Right lung (tissue), 2 donors: ENCODE measurements at regions not wholly inside any gene's neighbourhood (a gene's known extent, or its start where the extent isn't known, plus 50 kb on each side); places are given as distances from the start of the nearest gene placed in this dataset.
"Not testable (repeated sequence)": the region's sequence is repeated elsewhere in the genome, so short reads cannot be mapped to it uniquely, and the experiment has no call there.

ENCODE experiments used
- DNase-seq, 2 donors: peaks; one replicate each; pipeline ENCODE4 v3.0.0-alpha.2; 2013

GRCh38 chr5:110812639-110813038 lies 73.8 kb downstream of the SLC25A46 start:
- DNase-seq, result no peak

DNA sequence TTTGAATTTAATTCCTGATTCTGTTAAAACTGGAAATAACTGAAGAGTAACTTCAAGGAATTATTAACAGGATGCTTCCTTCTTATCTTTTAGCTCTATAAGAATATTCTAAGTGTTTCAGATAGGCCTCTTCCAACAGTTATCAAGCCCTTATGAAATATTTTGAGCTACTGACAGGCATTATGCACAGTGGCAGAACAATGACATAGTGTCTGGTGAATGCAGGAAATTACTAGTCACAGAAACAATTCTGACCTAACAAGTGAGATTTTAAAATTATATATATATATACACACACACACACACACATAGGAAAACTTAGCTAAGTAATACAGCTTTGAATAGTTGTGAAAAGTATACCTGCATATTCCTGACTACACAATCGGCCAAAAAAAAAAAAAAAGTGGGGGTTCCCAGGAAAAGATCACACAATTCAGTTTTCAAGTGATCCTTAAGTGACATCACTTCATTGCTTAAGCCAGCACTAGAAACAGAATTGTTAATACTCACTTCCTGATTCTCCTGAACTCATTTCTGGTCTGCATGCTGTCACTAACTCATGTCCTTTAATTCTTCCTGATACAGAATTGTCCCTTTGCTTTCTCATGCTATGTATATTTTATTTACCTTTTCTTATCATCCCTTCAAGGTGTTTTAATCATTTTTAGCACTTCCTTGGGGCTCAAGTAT lies 77.3 kb downstream of the SLC25A46 start:
- no peak for DNase-seq

DNA sequence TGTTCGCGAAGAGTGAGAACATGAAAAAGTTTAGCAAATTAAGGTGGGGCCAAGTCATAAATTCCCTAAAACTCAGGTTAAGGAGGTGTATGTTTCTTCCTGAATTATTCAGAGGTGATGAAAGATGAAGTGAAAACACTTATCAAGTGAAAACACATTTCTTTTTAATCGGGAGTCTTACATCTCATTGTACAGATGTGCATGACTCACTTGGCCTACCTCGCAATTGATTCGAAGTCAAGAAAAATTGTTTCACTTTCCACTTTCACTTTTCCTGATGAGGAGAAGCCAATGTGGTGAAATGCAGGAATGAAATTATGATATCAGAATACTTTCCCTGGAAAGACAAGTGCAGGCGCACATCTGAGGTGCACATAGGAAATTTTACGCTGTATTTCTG lies 78.7 kb downstream of the SLC25A46 start:
- DNase-seq, result no peak

- no peak for DNase-seq
Observed at GRCh38 chr5:110823571-110823970, 84.8 kb downstream of the SLC25A46 start.

DNA sequence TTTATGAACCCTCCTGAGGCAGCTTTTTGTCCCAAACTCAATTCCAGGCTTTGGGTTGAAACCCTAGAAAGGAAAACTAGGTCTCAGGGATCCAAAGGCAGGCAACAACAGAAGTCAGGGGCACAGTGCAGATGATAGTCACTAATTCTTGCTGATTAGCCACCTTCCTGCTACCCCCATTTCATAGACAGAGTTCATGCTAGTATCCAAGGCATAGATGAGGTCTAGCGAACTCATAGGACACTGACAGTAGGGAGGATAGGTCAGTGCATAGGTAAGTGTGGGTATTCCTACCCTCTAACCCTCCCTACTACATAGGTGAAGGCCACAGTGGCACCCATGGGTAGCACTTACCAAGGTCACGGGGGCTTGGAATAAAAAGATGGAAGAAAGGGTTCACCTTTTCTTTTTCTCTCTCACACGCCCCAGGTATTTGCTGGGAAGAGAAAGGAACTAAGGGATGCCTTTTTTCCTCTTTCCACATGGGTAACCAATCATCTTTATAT lies 86.2 kb downstream of the SLC25A46 start:
- no peak for DNase-seq

- no peak for DNase-seq
Observed at GRCh38 chr5:110832683-110833082, 93.9 kb downstream of the SLC25A46 start.

DNA sequence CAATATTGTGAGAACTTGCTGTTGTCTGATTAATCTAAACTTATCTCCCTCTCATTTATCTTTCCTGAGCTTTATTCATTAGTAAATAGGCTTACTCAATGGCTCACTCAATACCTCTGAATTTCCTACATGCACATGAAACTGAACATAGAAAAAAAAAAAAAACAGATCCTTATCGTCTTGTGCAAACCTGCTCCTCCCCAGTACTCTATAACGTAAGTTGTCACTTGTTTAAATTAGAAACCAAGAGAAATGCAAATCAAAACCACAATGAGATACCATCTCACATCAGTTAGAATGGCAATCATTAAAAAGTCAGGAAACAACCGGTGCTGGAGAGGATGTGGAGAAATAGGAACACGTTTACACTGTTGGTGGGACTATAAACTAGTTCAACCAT lies 96.1 kb downstream of the SLC25A46 start:
- not testable (repeated sequence) for DNase-seq

DNA sequence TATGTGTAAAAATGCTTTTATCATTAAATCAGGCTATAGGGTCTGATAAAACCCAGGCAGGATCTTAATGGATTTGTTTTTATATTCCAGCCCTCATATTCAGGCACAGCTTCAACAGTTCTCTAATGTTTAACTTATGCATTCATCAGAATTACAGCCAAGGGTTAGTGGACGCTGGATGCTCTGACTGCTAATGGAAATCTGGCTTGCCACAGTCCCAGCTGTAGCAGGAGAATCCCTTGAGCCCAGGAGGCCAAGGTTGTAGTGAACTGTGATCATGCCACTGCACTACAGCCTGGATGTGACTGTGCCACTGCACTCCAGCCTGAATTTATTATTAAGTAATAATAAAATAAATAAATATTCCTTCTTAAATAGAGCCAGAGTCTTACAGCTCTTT lies 98.0 kb downstream of the SLC25A46 start:
- DNase-seq, result peak in 1 of 2 donors; percentile 5

- not testable (repeated sequence) for DNase-seq
Observed at GRCh38 chr5:110838357-110838756, 99.5 kb downstream of the SLC25A46 start.

- peak in 1 of 2 donors; percentile 10 for DNase-seq
Observed at GRCh38 chr5:110838961-110839360, 100.2 kb downstream of the SLC25A46 start.

GRCh38 chr5:110840347-110840960 lies 101.6 kb downstream of the SLC25A46 start:
- DNase-seq, result no peak

DNA sequence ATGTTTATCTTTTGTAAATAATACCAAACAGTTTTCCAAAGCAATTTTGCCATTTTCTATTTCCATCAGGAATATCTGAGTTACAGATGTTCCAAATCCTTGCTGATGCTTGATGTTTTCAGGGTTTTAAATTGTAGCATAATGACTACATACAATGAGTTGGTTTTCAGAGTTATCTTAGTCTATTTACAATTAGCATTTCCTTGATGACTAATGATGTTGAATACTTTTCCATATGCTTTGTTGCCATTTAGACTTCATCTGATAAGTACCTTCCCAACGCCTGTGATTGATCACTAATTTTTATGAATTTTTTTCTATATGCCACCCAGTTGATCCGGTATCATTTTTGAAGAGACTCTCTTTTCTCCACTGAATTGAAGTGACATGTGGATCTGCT lies 102.3 kb downstream of the SLC25A46 start:
- DNase-seq, result no peak

GRCh38 chr5:110842948-110843347 lies 104.1 kb downstream of the SLC25A46 start:
- no peak for DNase-seq

- DNase-seq, result no peak
Observed at GRCh38 chr5:110844251-110844650, 105.4 kb downstream of the SLC25A46 start.

- no peak for DNase-seq
Observed at GRCh38 chr5:110846398-110847001, 107.7 kb downstream of the SLC25A46 start.

DNA sequence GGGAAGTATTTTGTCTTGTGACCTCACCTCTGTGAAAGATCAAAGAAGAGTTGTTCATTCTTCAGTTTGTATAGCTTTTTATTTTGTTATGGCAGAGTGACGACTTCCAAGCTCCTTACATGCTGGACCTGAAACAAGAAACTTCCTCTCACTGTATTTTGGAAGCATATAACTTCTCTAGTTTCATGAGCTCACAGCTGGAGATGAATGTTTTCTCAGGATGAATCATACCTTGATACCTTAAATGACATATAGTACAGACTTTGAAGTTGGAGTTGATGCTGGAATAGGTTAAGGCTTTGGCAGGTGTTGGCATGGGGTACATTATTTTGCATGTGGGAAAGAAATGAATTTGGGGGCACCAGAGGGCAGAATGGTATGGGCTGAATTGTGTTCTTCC lies 112.5 kb downstream of the SLC25A46 start:
- DNase-seq, result no peak

GRCh38 chr5:110852053-110852452 lies 113.2 kb downstream of the SLC25A46 start:
- no peak for DNase-seq

DNA sequence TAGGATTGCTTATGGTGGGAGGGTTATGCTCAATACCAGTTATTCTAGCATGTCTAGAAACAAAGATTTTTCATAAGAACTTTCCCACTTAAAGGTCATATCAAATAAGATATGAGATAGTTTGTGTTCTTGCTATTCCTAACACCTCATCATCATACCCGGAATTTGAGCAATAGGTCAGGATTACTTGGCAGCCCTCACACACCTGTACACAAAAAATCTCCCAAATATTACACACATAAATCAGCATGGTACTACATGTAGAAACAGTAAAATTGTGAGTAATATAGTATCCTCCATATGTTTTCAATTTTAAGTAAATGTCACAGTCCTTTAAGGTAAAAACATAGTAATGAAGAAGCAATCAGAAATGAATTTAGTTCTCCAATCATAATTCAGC lies 113.7 kb downstream of the SLC25A46 start:
- no peak for DNase-seq

- DNase-seq, result no peak
Observed at GRCh38 chr5:110853267-110853666, 114.5 kb downstream of the SLC25A46 start.

- DNase-seq, result no peak
Observed at GRCh38 chr5:110854200-110854599, 115.4 kb downstream of the SLC25A46 start.

DNA sequence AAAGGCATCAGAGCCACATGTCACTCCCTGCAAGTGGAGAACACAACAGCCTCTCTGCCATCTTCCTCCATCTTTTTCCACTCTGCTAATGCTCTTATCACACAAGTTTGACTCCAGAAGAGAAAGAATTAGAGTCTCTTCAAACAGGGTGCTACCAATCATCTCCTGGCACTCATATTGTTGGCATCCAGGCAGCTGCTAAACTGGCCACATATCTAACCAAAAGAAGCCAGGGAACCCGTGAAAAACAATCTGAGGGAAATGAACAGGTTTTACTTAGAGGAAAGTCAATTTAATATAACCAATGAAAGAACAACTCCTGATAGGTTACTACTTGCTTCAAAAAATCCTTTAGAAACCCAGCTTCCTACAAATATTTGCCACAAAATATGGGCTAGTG lies 117.2 kb downstream of the SLC25A46 start:
- DNase-seq, result no peak

DNA sequence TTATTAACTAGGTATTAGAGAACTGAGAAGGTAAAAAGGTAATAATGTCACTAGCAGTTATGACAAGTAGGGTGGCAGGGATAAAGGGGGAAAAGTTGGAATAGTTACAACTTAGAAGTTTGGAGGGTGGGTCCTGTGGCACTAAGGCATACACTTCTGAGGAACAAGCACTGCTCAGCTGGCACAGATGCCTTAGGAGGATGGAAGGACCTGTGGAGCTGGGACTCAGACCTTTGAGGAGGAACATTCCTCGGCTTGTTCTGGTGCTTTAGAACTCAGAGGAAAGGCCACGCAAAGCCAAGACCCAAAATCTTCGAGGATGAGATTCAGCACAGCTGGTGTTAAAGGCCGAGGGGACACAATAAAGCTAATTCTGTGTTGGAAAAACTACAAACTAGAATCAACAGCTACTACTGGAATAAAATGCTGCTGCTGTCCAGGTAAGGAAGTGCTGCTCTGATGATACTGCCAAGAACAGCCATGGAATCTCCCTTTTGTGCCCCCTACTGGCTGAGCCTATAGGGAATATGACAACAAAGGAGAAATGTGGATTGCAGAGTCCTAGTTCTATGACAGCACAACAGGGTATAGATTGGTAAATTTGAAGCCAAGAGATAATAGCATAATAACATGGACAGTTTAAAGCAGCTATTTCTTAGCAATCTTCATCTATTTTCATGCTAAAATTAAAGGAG lies 126.7 kb downstream of the SLC25A46 start:
- DNase-seq, result no peak

- no peak for DNase-seq
Observed at GRCh38 chr5:110869927-110870326, 131.1 kb downstream of the SLC25A46 start.
